ENCODE measurements at regions not wholly inside any gene's neighbourhood (a gene's known extent, or its start where the extent isn't known, plus 50 kb on each side); places are given as distances from the start of the nearest gene placed in this dataset.

DNA sequence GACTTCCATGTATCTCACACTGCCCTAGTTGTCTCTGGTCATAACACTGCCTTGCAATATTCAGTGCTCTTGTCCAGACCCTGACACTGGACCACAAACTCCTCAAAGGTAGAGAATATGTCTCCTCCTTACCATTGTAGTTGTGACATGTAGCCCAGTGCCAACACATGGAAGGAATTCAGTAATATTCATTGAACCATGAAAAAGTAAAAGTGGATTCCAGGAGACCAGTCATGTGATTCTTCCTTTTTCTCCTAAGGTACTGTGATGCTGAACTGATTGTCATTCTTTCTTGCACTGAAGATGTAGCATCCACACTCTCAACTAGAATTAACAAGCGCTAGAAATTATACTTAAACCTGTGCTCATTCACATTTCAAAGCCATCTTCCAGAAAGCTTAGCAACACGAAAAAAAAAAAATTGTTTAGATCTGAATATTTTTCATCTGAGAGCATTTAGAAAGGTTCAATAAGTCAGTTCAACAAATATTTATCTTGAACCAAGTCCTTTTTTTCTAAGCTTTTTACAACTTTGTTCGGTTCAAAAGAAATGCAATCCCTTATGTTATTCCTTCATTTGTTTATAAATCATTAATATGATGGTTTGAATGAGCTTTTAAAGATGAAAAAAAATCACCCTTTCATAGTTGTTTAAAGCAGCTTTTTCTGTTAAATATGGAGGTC is 224.7 kb upstream of the BLID start:
- BruUV-seq (replicated peaks): no TSS peak
- H3K27me3 ChIP-seq (ENCODE audit: insufficient read depth, low read length): no peaks in the 10 kb centered on the region
- H3K27ac ChIP-seq (ENCODE audit: low read depth, low read length): no peak overlapping the region
- no peak overlapping the region for H3K4me3 ChIP-seq (replicated peaks in 1 of 2; ENCODE audit: low read depth in 1 of 2, low read length in 2 of 2)
- POLR2A ChIA-PET: no interaction called here
- H3K9me2 ChIP-seq (ENCODE audit: insufficient read depth): no peaks in the 10 kb centered on the region
- intact Hi-C loops (cut with micrococcal nuclease): no loop called here
- no peaks in the 10 kb centered on the region for H4K20me1 ChIP-seq (ENCODE audit: insufficient read depth)
- DNase-seq (ENCODE audit: low read depth, low spot score): no peak
- no peaks in the 10 kb centered on the region for H3K9me3 ChIP-seq (ENCODE audit: control insufficient read depth in 1 of 2, insufficient read depth in 1 of 2, low read depth in 1 of 2, low read length in 2 of 2)
- H3K36me3 ChIP-seq (ENCODE audit: control insufficient read depth in 1 of 2, insufficient read depth in 2 of 2, low read length in 2 of 2): no peaks in the 10 kb centered on the region
- H3K4me2 ChIP-seq (ENCODE audit: low read length): no peak overlapping the region
- H3K4me1 ChIP-seq (ENCODE audit: control insufficient read depth in 1 of 2, insufficient read depth in 2 of 2, low read length in 2 of 2): peaks cover 0 to 12% of the 10 kb centered on the region in 2 experiments; a peak in 2 of 4 replicates
- H2AFZ ChIP-seq (ENCODE audit: low read depth, low read length, poor library complexity, severe bottlenecking): no peak overlapping the region
- no peak overlapping the region for H3K9ac ChIP-seq (ENCODE audit: low read length)
- ATAC-seq: no peak
- CTCF ChIA-PET: no interaction called here
- TF ChIP-seq FOSL1 (IDR thresholded peaks at IDR 0.05; ENCODE audit: low read depth) (no peak), ZFX (IDR thresholded peaks at IDR 0.05) (no peak)
- RAD21 ChIA-PET (ENCODE audit: low non-redundant PET in 1 of 2, low total read pairs in 2 of 2, uncharacterized antibody in 2 of 2, unreplicated experiment in 2 of 2): no interaction called here
- H3K79me2 ChIP-seq (ENCODE audit: insufficient read depth, low read length): no peaks in the 10 kb centered on the region

- no peaks in the 10 kb centered on the region for H3K9me3 ChIP-seq (ENCODE audit: control insufficient read depth in 1 of 2, insufficient read depth in 1 of 2, low read depth in 1 of 2, low read length in 2 of 2)
- RAD21 ChIA-PET (ENCODE audit: low non-redundant PET in 1 of 2, low total read pairs in 2 of 2, uncharacterized antibody in 2 of 2, unreplicated experiment in 2 of 2): no interaction called here
- no peak overlapping the region for H3K4me3 ChIP-seq (replicated peaks in 1 of 2; ENCODE audit: low read depth in 1 of 2, low read length in 2 of 2)
- H3K9me2 ChIP-seq (ENCODE audit: insufficient read depth): no peaks in the 10 kb centered on the region
- no TSS peak for BruUV-seq (replicated peaks)
- TF ChIP-seq, protein P1, sequence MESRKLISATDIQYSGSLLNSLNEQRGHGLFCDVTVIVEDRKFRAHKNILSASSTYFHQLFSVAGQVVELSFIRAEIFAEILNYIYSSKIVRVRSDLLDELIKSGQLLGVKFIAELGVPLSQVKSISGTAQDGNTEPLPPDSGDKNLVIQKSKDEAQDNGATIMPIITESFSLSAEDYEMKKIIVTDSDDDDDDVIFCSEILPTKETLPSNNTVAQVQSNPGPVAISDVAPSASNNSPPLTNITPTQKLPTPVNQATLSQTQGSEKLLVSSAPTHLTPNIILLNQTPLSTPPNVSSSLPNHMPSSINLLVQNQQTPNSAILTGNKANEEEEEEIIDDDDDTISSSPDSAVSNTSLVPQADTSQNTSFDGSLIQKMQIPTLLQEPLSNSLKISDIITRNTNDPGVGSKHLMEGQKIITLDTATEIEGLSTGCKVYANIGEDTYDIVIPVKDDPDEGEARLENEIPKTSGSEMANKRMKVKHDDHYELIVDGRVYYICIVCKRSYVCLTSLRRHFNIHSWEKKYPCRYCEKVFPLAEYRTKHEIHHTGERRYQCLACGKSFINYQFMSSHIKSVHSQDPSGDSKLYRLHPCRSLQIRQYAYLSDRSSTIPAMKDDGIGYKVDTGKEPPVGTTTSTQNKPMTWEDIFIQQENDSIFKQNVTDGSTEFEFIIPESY (IDR thresholded peaks at IDR 0.05; ENCODE audit: extremely low read depth, insufficient replicate concordance, low read length): no peak
- TF ChIP-seq YY1 (IDR thresholded peaks at IDR 0.05; ENCODE audit: extremely low read depth, insufficient replicate concordance, low read depth, low read length): no peak
- no peak for TF ChIP-seq ELF1 (IDR thresholded peaks at IDR 0.05; ENCODE audit: borderline replicate concordance, low read depth)
- TF ChIP-seq POLR2A (IDR thresholded peaks at IDR 0.05; ENCODE audit: borderline replicate concordance, extremely low read depth, insufficient read depth, insufficient read length): no peak
- TF ChIP-seq CEBPB (IDR thresholded peaks at IDR 0.05; ENCODE audit: low read depth): no peak
- ATAC-seq: no peak
- no peaks in the 10 kb centered on the region for H3K27me3 ChIP-seq (ENCODE audit: insufficient read depth, low read length)
- CTCF ChIA-PET: no interaction called here
- H3K4me1 ChIP-seq (ENCODE audit: control insufficient read depth in 1 of 2, insufficient read depth in 2 of 2, low read length in 2 of 2): peaks cover 0 to 12% of the 10 kb centered on the region in 2 experiments; a peak in 2 of 4 replicates
- no peak overlapping the region for H3K27ac ChIP-seq (ENCODE audit: low read depth, low read length)
- POLR2A ChIA-PET: no interaction called here
- H3K36me3 ChIP-seq (ENCODE audit: control insufficient read depth in 1 of 2, insufficient read depth in 2 of 2, low read length in 2 of 2): no peaks in the 10 kb centered on the region
- intact Hi-C loops (cut with micrococcal nuclease): no loop called here
- H2AFZ ChIP-seq (ENCODE audit: low read depth, low read length, poor library complexity, severe bottlenecking): no peak overlapping the region
- no peaks in the 10 kb centered on the region for H3K79me2 ChIP-seq (ENCODE audit: insufficient read depth, low read length)
- H4K20me1 ChIP-seq (ENCODE audit: insufficient read depth): no peaks in the 10 kb centered on the region
- no peak for DNase-seq (ENCODE audit: low read depth, low spot score)
- no peak overlapping the region for H3K9ac ChIP-seq (ENCODE audit: low read length)
- H3K4me2 ChIP-seq (ENCODE audit: low read length): no peak overlapping the region
Measured at GRCh38 chr11:122339436-122340060, 223.5 kb upstream of the BLID start.

Data from HCT116 (cell line).